SU-DHL-6 (cell line): ENCODE measurements at regions not wholly inside any gene's neighbourhood (a gene's known extent, or its start where the extent isn't known, plus 50 kb on each side); places are given as distances from the start of the nearest gene placed in this dataset.

Experiments used
- H2AFZ ChIP-seq: fragments of 200-600 bp; sonication (generic); 2 replicates; pipeline ENCODE4 v1.6.1; 2014; ENCODE audit warnings: low read depth, mild to moderate bottlenecking, moderate library complexity, mixed read lengths, antibody characterized with exemption, low read length; ENCODE audit not compliant: severe bottlenecking
- H3F3A ChIP-seq: fragments of 200-600 bp; shearing (Covaris generic); 2 replicates; pipeline ENCODE4 v1.6.0; 2016; ENCODE audit warnings: antibody characterized with exemption, mild to moderate bottlenecking; ENCODE audit not compliant: insufficient read depth
- H3K27ac ChIP-seq: fragments of 200-600 bp; sonication (generic); 2 replicates; pipeline ENCODE4 v1.5.1; 2016; ENCODE audit warnings: low read depth, mild to moderate bottlenecking, low read length, moderate library complexity, mixed read lengths
- H3K27me3 ChIP-seq: fragments of 200-600 bp; sonication (generic), shearing (Covaris generic); 2 replicates; pipeline ENCODE4 v1.6.0; 2014; ENCODE audit warnings: mild to moderate bottlenecking, low read length
- H3K36me3 ChIP-seq: fragments of 200-600 bp; sonication (generic); 2 replicates; pipeline ENCODE4 v1.6.1; 2014; ENCODE audit warnings: mild to moderate bottlenecking, low read length, mixed read lengths
- H3K4me2 ChIP-seq: fragments of 300-600, 200-600 bp; shearing (Covaris generic), sonication (generic); 2 replicates; pipeline ENCODE4 v1.6.0; 2014; ENCODE audit warnings: low read length, low read depth, mild to moderate bottlenecking; ENCODE audit not compliant: poor library complexity, severe bottlenecking
- H3K4me3 ChIP-seq: fragments of 200-600 bp; sonication (generic); 2 replicates; pipeline ENCODE4 v1.5.1; 2014; ENCODE audit warnings: antibody characterized with exemption, low read length, mild to moderate bottlenecking, mixed read lengths; ENCODE audit not compliant: insufficient read depth, poor library complexity, severe bottlenecking
- H3K79me2 ChIP-seq: fragments of 200-600 bp; sonication (generic); 2 replicates; pipeline ENCODE4 v1.6.1; 2014; ENCODE audit warnings: mild to moderate bottlenecking, low read length, moderate library complexity; ENCODE audit not compliant: insufficient read depth
- H3K9ac ChIP-seq: fragments of 200-600 bp; sonication (generic); 2 replicates; pipeline ENCODE4 v1.7.0; 2014; ENCODE audit warnings: mild to moderate bottlenecking, low read length
- H3K9me2 ChIP-seq: fragments of 200-600 bp; sonication (generic); replicated peaks from 2 replicates; pipeline ENCODE4 v1.6.1; 2014; ENCODE audit warnings: low read length; ENCODE audit not compliant: insufficient read depth
- H3K9me3 ChIP-seq: fragments of 200-600 bp; sonication (generic); 2 replicates; pipeline ENCODE4 v1.6.1; 2014; ENCODE audit warnings: low read length, mixed read lengths; ENCODE audit not compliant: insufficient read depth
- H4K20me1 ChIP-seq: fragments of 200-600 bp; sonication (generic); 2 replicates; pipeline ENCODE4 v1.6.1; 2014; ENCODE audit warnings: low read depth, mild to moderate bottlenecking, antibody characterized with exemption, low read length, moderate library complexity, mixed read lengths
- CTCF ChIP-seq: fragments of 200-600 bp; sonication (generic); IDR thresholded peaks from one replicate; pipeline ENCODE4 v1.5.1; 2017; ENCODE audit warnings: antibody characterized with exemption, mild to moderate bottlenecking, low read length, moderate library complexity; ENCODE audit not compliant: insufficient read depth, poor library complexity, severe bottlenecking
- EZH2phosphoT487 ChIP-seq: fragments of 200-600 bp; sonication (generic), shearing (Covaris generic); conservative IDR thresholded peaks from 2 replicates; pipeline ENCODE4 v1.6.1; 2018; ENCODE audit warnings: mild to moderate bottlenecking, antibody characterized with exemption, low read length, moderate library complexity, mixed read lengths

GRCh38 chr5:54837093-54837492 is 148.3 kb downstream of the ESM1 start:
- no peaks in the 10 kb centered on the region for H3K27me3 ChIP-seq
- H3K36me3 ChIP-seq = no peaks in the 10 kb centered on the region
- H2AFZ ChIP-seq = no peak overlapping the region
- H3K4me2 ChIP-seq = no peak overlapping the region
- TF ChIP-seq EZH2phosphoT487 (no peak), CTCF (no peak)
- no peaks in the 10 kb centered on the region for H4K20me1 ChIP-seq
- no peaks in the 10 kb centered on the region for H3K9me3 ChIP-seq
- no peak overlapping the region for H3K4me3 ChIP-seq
- H3K9me2 ChIP-seq = no peaks in the 10 kb centered on the region
- no peak overlapping the region for H3K9ac ChIP-seq
- H3F3A ChIP-seq = no peaks in the 10 kb centered on the region
- no peak overlapping the region for H3K27ac ChIP-seq
- H3K79me2 ChIP-seq = no peaks in the 10 kb centered on the region

DNA sequence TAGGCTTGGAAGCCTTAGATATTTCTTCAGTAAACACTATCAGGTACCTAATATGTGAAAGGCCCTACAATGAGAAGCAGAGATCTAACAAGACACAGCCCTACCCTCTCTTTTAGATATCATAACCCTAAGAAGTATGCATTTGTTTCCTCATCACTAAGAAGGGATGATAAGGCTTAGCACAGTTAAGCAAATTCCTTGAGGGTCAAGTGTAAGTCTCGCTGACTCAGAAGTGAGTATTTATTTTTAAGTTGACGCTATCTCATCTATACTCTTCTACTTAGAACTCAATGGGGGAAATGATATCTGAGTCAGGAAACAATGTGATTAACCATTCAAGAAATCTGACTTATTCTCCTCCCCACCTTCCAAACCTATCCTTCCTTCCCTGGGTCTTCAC is 149.7 kb downstream of the ESM1 start:
- no peaks in the 10 kb centered on the region for H3K9me2 ChIP-seq
- H3K36me3 ChIP-seq = no peaks in the 10 kb centered on the region
- no peak for TF ChIP-seq EZH2phosphoT487
- TF ChIP-seq CTCF = no peak
- H3K27ac ChIP-seq = no peak overlapping the region
- no peak overlapping the region for H3K4me3 ChIP-seq
- no peak overlapping the region for H3K9ac ChIP-seq
- no peaks in the 10 kb centered on the region for H3K27me3 ChIP-seq
- H3K9me3 ChIP-seq = no peaks in the 10 kb centered on the region
- no peaks in the 10 kb centered on the region for H3F3A ChIP-seq
- no peaks in the 10 kb centered on the region for H4K20me1 ChIP-seq
- no peaks in the 10 kb centered on the region for H3K79me2 ChIP-seq
- H2AFZ ChIP-seq = no peak overlapping the region
- H3K4me2 ChIP-seq = no peak overlapping the region

DNA sequence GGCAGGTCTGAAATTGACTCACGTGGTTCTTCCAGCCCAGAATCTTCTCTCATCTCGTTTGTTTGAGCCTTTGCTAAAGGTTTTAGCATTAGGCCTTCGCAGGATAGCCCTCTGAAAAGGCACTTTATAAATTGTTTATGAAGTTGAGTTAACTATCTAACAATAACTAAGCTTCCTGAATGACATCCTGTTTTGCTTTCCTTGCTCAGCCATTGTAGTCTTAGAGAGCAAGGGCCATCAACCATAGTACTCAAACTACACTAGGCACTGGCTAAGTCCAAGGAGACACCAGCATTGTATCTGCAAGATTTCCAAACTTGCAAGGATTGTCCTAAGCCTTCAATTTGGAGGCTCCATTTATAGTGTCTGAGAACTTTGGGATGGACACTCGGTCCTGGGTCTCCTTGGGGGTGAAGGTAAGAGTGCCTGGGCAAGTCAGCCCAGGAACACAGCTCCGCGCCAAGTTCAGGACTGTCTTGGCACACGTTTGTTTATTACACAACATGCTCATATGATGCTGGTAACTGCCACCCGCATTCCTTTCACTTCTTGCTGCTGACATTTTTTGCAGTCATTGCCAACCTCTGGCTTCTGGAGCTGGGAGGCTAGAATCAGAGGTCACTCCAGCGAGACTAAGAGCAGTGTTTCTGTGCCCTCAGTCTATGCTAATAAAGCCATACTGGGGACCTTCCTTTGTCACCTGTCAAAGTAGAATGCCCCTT is 151.1 kb downstream of the ESM1 start:
- Histone ChIP-seq H3K9me2 (no peaks in the 10 kb centered on the region), H3K9ac (no peak overlapping the region), H3K79me2 (no peaks in the 10 kb centered on the region), H3K27ac (no peak overlapping the region), H3K9me3 (no peaks in the 10 kb centered on the region), H3K36me3 (no peaks in the 10 kb centered on the region), H4K20me1 (no peaks in the 10 kb centered on the region), H3F3A (no peaks in the 10 kb centered on the region), H3K27me3 (no peaks in the 10 kb centered on the region), H3K4me2 (no peak overlapping the region), H3K4me3 (no peak overlapping the region), H2AFZ (no peak overlapping the region)
- TF ChIP-seq EZH2phosphoT487 (no peak), CTCF (no peak)
